ENCODE measurements at regions not wholly inside any gene's neighbourhood (a gene's known extent, or its start where the extent isn't known, plus 50 kb on each side); places are given as distances from the start of the nearest gene placed in this dataset.

DNA sequence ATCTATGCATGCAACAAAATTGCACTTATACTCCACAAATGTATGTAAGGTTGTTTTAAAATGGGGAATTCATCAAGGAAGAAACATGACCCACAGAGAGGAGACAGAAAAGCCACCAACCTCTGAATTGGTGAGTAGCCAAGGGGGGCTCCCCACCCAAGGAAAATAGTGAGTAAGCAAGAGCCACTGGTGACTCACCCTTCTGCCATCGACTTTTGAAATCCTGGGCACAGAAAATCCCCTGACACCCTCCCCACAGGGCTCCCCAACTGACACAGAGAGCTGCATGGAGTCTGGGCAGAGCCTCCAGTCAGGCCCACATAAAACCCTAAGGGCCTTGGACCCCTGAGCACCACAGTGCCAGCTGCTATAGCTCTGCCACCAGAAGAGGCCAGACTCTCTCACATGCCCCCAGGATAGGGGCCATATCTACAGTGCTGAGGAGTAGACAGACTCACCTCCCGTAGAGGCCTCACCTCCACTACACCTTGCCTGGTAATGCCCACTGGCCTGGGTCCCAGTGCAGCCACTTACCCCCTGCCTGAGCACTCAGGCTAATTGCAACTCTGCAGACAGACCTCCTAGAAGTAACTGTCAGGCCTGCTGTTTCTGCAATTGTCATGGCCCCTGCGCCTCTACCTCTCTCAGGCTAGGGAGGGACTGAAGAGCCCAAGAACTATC, 244.7 kb upstream of the WSB1 start:
- TF ChIP-seq CBX1 (IDR thresholded peaks at IDR 0.05; ENCODE audit: low read depth) (no peak), ARNT (IDR thresholded peaks at IDR 0.05) (no peak), ZC3H4 (CRISPR knock-in tag; IDR thresholded peaks at IDR 0.05; ENCODE audit: borderline replicate concordance) (no peak), EP300 (IDR thresholded peaks at IDR 0.05; ENCODE audit: low read length) (no peak), NR2C2 (CRISPR knock-in tag; IDR thresholded peaks at IDR 0.05) (no peak), NR2C2 (tag; IDR thresholded peaks at IDR 0.05) (no peak)
- TF ChIP-seq, protein P1, sequence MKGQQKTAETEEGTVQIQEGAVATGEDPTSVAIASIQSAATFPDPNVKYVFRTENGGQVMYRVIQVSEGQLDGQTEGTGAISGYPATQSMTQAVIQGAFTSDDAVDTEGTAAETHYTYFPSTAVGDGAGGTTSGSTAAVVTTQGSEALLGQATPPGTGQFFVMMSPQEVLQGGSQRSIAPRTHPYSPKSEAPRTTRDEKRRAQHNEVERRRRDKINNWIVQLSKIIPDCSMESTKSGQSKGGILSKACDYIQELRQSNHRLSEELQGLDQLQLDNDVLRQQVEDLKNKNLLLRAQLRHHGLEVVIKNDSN (CRISPR knock-in tag; IDR thresholded peaks at IDR 0.05) = no peak
- TF ChIP-seq, protein P2, sequence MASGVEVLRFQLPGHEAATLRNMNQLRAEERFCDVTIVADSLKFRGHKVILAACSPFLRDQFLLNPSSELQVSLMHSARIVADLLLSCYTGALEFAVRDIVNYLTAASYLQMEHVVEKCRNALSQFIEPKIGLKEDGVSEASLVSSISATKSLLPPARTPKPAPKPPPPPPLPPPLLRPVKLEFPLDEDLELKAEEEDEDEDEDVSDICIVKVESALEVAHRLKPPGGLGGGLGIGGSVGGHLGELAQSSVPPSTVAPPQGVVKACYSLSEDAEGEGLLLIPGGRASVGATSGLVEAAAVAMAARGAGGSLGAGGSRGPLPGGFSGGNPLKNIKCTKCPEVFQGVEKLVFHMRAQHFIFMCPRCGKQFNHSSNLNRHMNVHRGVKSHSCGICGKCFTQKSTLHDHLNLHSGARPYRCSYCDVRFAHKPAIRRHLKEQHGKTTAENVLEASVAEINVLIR (CRISPR knock-in tag; IDR thresholded peaks at IDR 0.05) = no peak

Data from K562 (cell line).